Coronary artery (tissue), 2 donors: ENCODE measurements at regions not wholly inside any gene's neighbourhood (a gene's known extent, or its start where the extent isn't known, plus 50 kb on each side); places are given as distances from the start of the nearest gene placed in this dataset.

Source experiments
- DNase-seq: peaks from one replicate; pipeline ENCODE4 v3.0.0-alpha.2; 2017; ENCODE audit warnings: low spot score
- H3K27ac ChIP-seq, 2 donors: fragments of 200-600 bp; sonication (generic); one replicate each; pipeline ENCODE4 v1.5.1; 2016 to 2019
- H3K4me3 ChIP-seq: fragments of 200-600 bp; sonication (generic); 2 replicates; pipeline ENCODE4 v1.5.1; 2016; ENCODE audit warnings: mild to moderate bottlenecking, moderate library complexity
- TF ChIP-seq, protein P1 (sequence below): fragments of 200-600 bp; sonication (generic); IDR thresholded peaks from one replicate; pipeline ENCODE4 v1.5.1; 2019; ENCODE audit warnings: antibody characterized with exemption

DNA sequence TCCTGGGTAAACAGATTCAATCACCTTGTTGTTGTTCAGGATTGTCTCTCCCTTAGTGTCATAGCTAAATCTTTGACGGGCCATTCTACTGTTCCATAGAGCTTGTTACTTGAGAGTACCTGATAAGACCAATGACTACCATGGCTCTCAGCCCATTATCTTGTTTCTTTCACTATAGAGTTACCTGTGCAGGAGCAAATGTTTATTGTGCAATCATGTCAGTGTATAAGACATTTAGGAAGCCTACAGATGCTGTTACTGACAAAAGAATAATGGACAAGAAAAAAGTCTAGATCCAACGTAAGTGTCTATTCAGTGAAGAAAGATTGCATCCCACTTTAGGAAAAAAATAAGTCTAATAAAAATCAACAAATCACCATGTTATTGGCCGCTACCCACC lies 1041.7 kb upstream of the AUTS2 start:
- DNase-seq: no peak
- H3K27ac ChIP-seq: no peak overlapping the region
- TF ChIP-seq, protein P1, sequence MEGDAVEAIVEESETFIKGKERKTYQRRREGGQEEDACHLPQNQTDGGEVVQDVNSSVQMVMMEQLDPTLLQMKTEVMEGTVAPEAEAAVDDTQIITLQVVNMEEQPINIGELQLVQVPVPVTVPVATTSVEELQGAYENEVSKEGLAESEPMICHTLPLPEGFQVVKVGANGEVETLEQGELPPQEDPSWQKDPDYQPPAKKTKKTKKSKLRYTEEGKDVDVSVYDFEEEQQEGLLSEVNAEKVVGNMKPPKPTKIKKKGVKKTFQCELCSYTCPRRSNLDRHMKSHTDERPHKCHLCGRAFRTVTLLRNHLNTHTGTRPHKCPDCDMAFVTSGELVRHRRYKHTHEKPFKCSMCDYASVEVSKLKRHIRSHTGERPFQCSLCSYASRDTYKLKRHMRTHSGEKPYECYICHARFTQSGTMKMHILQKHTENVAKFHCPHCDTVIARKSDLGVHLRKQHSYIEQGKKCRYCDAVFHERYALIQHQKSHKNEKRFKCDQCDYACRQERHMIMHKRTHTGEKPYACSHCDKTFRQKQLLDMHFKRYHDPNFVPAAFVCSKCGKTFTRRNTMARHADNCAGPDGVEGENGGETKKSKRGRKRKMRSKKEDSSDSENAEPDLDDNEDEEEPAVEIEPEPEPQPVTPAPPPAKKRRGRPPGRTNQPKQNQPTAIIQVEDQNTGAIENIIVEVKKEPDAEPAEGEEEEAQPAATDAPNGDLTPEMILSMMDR: no peak
- H3K4me3 ChIP-seq: no peak overlapping the region

DNA sequence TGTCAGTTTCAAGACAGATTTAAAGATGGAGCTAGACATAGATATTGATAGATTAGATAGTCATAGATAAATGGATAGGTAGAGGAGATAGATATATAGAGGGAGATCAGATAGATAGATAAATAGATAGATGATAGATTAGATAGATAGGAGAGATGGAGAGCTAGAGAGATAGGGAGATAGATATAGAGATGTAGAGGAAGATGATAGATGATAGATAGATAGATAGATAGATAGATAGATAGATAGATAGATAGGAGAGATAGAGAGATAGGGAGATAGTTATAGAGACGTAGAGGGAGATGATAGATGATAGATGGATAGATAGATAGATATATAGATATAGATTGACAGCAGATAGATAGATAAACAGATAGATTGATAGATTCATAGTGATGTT lies 1038.8 kb upstream of the AUTS2 start:
- Histone ChIP-seq H3K4me3 (no peak overlapping the region), H3K27ac (no peak overlapping the region)
- no peak for DNase-seq
- TF ChIP-seq, protein P1: no peak

DNA sequence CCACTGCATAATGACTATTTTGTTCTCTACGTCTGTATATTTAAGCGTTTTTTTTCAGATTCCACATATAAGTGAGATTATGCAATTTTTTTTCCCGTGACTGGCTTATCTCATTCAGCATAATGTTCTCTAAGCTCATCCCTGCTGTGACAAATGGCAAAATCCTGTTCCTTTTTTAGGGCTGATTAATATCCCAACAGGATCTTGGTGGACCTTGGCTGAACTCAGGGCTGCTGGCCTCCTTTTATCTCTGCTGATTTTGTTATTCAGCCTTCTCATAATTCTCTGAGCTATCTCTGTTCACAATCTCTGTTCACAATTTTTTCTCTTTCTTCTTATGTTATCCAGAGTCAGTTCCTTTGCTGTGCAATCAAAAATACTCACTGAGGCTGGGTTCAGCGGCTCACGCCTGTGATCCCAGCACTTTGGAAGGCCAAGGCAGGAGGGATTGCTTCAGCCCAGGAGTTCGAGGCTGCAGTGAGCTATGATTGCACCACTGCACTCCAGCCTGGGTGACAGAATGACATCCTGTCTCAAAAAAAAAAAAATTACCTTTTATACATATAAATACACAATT lies 1035.9 kb upstream of the AUTS2 start:
- no peak for DNase-seq
- Histone ChIP-seq H3K4me3 (no peak overlapping the region), H3K27ac (no peak overlapping the region)
- TF ChIP-seq, protein P1: no peak

DNA sequence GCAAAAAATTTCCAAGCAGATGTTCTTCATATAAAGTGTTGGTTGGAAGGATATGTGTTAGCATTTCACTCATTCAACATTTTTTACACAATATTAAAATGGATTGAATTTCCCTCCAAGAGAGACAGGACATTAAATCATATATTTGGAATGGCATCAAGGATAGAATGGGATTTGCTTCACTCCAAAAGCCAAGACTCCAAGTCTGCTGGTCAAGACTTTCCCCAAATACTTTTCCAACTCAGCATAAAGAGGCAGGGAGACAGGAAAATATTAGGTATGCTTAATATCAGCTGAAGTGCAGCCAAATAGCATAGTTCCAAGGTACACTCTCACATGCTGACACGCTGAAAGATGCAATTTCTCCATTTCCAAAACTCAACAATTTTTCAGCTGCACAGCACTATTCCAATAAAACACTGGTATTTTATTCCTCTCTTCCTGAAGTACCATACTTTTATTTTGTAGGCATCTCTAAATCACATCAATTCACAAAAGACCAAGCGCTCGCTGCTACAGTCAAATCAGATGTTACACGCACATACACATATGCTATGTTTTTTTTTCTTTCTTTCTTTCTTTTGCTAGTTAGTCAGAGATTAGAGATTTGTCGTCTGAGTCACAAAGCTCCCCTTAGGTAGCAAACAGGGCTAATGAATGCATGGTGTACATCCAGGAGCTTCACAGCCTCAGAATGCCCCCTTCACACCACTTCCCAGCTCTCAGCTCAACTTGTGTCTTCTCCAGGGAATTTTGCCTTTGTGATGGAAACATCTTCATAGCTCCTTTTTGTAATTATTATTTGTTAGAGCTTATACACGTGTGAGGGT lies 1033.8 kb upstream of the AUTS2 start:
- no peak for DNase-seq

DNA sequence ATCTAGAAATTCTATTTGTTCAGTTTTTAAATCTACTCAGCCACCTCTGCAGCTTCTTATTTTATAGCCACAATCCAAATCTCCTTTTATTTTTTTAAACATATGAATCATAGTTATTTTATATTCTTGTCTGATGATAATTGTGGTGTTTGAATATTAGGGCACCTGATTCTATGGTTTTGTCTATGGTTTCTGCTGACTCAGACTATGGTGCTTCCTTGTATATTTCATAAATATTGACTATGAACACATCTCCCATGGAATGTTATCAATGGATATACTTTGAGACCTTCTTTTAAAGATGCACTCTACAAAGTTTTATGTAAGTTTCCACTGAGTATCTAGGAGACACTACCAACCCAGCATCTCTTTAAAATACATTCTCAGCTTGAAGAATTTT lies 1027.0 kb upstream of the AUTS2 start:
- DNase-seq: no peak
- Histone ChIP-seq H3K27ac (no peak overlapping the region), H3K4me3 (no peak overlapping the region)
- TF ChIP-seq, protein P1: no peak

More for the DNA sequence above, 1033.8 kb upstream of the AUTS2 start:
- H3K27ac ChIP-seq: no peak overlapping the region
- TF ChIP-seq, protein P1: no peak
- no peak overlapping the region for H3K4me3 ChIP-seq

DNA sequence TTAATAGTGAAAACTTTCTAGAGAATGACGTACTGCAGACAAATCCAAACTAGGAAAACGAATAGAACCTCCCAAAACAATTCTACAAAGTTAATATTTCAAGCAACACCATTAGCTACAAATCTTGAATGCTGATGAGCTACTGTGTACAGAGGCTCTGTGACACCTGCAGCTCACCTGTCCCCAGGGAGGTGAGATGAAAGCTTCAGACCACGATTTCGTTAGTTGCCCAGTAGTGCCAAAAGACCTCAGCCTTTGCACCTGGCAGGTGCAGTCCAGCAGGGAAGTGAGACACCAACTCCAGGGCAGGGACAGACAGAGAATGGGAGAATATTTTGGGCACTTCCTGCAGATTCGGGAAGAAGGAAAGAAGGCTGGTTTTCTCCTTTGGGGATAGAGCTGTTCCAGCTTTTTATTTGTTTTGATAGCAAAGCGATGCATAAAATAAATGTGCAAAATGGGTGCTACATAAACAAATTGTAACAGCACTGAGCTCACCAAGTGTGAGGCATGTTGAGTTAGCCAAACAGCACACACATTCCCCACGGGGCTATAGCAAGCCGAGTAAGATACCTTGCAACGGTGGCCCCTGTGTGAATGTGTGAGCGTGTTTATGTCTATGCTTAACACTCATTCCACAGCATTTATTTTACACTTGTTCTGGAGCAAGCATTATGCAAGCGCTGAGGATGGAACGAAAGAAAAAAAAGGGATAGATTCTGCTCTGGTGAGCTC lies 1024.8 kb upstream of the AUTS2 start:
- H3K27ac ChIP-seq: no peak overlapping the region
- no peak for DNase-seq
- TF ChIP-seq, protein P1: no peak
- H3K4me3 ChIP-seq: no peak overlapping the region
